A549 (cell line): ENCODE measurements at regions not wholly inside any gene's neighbourhood (a gene's known extent, or its start where the extent isn't known, plus 50 kb on each side); places are given as distances from the start of the nearest gene placed in this dataset.
"Not testable (repeated sequence)": the region's sequence is repeated elsewhere in the genome, so short reads cannot be mapped to it uniquely, and the experiment has no call there.

ENCODE experiments used
- BHLHE40 ChIP-seq: IDR thresholded peaks from 2 replicates; pipeline ENCODE4 v1.6.1; 2012; ENCODE audit warnings: low read depth, low read length, inconsistent platforms
- CEBPB ChIP-seq, 2 experiments: fragments of >200 bp in 1 of 2; sonication (Bioruptor Twin) in 1 of 2; formaldehyde crosslinking in 1 of 2; IDR thresholded peaks; 2 replicates each; pipeline ENCODE4 v1.6.1; 2012 to 2016
- EHMT2 ChIP-seq: fragments of 200-600 bp; sonication (generic); IDR thresholded peaks from 2 replicates; pipeline ENCODE4 v1.6.1; 2016; ENCODE audit warnings: antibody characterized with exemption, low read depth, mild to moderate bottlenecking, moderate library complexity
- EP300 ChIP-seq, 2 experiments: fragments of >200 bp; sonication (Bioruptor Twin); formaldehyde crosslinking; IDR thresholded peaks; 2 replicates in 1 of 2; 3 replicates in 1 of 2; pipeline ENCODE4 v1.6.1; 2016 to 2017
- KDM1A ChIP-seq: fragments of 200-600 bp; sonication (generic); IDR thresholded peaks from 2 replicates; pipeline ENCODE4 v1.6.1; 2016; ENCODE audit warnings: low read depth, mild to moderate bottlenecking
- KDM5A ChIP-seq: fragments of 200-600 bp; sonication (generic); IDR thresholded peaks from 2 replicates; pipeline ENCODE4 v1.6.1; 2016; ENCODE audit warnings: antibody characterized with exemption, mild to moderate bottlenecking
- MYC ChIP-seq: IDR thresholded peaks from 2 replicates; pipeline ENCODE4 v1.6.1; 2012; ENCODE audit warnings: mild to moderate bottlenecking, inconsistent platforms, low read length, improper control_type of control experiment, borderline replicate concordance
- POLR2A ChIP-seq: IDR thresholded peaks from 2 replicates; pipeline ENCODE4 v1.6.1; 2012; ENCODE audit warnings: mild to moderate bottlenecking, low read length
- RCOR1 ChIP-seq: fragments of 150-350 bp; IDR thresholded peaks from 2 replicates; pipeline ENCODE4 v1.6.1; 2014; ENCODE audit warnings: antibody characterized with exemption, low read length, low read depth
- RNF2 ChIP-seq: fragments of 200-600 bp; sonication (generic); IDR thresholded peaks from 2 replicates; pipeline ENCODE4 v1.6.1; 2016; ENCODE audit warnings: low read depth, mild to moderate bottlenecking, antibody characterized with exemption, moderate library complexity, borderline replicate concordance
- TP53 ChIP-seq: fragments of 250-450 bp; sonication (Bioruptor Pico); IDR thresholded peaks from 2 replicates; pipeline ENCODE4 v1.5.0; 2021; ENCODE audit warnings: mild to moderate bottlenecking, moderate library complexity
- TF ChIP-seq, protein P1 (sequence below): fragments of >200 bp; sonication (Bioruptor Twin); formaldehyde crosslinking; IDR thresholded peaks from 3 replicates; pipeline ENCODE4 v1.5.1; 2016
- TF ChIP-seq, protein P2 (sequence below): IDR thresholded peaks from 2 replicates; pipeline ENCODE4 v1.6.1; 2012
- TF ChIP-seq, protein P3 (sequence below): fragments of 150-350 bp; IDR thresholded peaks from 2 replicates; pipeline ENCODE4 v1.6.1; 2014; ENCODE audit warnings: low read depth, mild to moderate bottlenecking, low read length

DNA sequence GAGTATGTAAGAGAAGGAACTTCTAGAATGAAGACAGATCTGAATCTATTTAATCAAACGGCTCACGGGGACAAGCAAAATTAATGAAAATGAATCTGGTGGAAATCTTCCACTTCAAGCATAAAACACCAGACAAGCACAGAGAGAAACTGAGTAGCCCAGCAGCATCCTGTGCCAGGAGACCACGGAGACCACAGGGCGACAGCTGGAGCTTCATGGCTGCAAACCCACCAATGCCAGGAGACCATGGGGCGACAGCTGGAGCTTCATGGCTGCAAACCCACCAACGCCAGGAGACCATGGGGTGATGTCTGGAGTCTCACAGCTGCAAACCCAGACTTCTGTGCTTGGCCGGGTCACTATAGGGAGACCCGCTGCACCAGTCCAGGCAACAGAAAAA, 5442.0 kb upstream of the TPTE start:
- not testable (repeated sequence) for TF ChIP-seq MYC; EP300 (IDR thresholded peaks at IDR 0.05); BHLHE40; KDM5A; EHMT2; TP53 (CRISPR knock-in tag); RCOR1; RNF2; CEBPB (IDR thresholded peaks at IDR 0.05); POLR2A; KDM1A
- TF ChIP-seq, protein P1, sequence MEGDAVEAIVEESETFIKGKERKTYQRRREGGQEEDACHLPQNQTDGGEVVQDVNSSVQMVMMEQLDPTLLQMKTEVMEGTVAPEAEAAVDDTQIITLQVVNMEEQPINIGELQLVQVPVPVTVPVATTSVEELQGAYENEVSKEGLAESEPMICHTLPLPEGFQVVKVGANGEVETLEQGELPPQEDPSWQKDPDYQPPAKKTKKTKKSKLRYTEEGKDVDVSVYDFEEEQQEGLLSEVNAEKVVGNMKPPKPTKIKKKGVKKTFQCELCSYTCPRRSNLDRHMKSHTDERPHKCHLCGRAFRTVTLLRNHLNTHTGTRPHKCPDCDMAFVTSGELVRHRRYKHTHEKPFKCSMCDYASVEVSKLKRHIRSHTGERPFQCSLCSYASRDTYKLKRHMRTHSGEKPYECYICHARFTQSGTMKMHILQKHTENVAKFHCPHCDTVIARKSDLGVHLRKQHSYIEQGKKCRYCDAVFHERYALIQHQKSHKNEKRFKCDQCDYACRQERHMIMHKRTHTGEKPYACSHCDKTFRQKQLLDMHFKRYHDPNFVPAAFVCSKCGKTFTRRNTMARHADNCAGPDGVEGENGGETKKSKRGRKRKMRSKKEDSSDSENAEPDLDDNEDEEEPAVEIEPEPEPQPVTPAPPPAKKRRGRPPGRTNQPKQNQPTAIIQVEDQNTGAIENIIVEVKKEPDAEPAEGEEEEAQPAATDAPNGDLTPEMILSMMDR = not testable (repeated sequence)
- TF ChIP-seq, protein P2, sequence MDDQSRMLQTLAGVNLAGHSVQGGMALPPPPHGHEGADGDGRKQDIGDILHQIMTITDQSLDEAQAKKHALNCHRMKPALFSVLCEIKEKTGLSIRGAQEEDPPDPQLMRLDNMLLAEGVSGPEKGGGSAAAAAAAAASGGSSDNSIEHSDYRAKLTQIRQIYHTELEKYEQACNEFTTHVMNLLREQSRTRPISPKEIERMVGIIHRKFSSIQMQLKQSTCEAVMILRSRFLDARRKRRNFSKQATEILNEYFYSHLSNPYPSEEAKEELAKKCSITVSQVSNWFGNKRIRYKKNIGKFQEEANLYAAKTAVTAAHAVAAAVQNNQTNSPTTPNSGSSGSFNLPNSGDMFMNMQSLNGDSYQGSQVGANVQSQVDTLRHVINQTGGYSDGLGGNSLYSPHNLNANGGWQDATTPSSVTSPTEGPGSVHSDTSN = not testable (repeated sequence)
- TF ChIP-seq, protein P3, sequence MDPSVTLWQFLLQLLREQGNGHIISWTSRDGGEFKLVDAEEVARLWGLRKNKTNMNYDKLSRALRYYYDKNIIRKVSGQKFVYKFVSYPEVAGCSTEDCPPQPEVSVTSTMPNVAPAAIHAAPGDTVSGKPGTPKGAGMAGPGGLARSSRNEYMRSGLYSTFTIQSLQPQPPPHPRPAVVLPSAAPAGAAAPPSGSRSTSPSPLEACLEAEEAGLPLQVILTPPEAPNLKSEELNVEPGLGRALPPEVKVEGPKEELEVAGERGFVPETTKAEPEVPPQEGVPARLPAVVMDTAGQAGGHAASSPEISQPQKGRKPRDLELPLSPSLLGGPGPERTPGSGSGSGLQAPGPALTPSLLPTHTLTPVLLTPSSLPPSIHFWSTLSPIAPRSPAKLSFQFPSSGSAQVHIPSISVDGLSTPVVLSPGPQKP = not testable (repeated sequence)
